H1 (cell line): ENCODE measurements at regions not wholly inside any gene's neighbourhood (a gene's known extent, or its start where the extent isn't known, plus 50 kb on each side); places are given as distances from the start of the nearest gene placed in this dataset.

Source experiments
- CTCF ChIP-seq, 3 experiments: IDR thresholded peaks; 1 replicate in 2 of 3; 2 replicates in 1 of 3; pipeline versions ENCODE4 v1.5.1 to v1.6.1; 2011; ENCODE audit warnings: low read length in 3 of 3, mild to moderate bottlenecking in 3 of 3, inconsistent platforms in 2 of 3, low read depth in 1 of 3, moderate library complexity in 1 of 3; ENCODE audit not compliant: insufficient read depth in 1 of 3; ENCODE audit errors: control extremely low read depth in 1 of 3
- EGR1 ChIP-seq: IDR thresholded peaks from 2 replicates; pipeline ENCODE4 v1.6.1; 2011; ENCODE audit warnings: low read depth, low read length, borderline replicate concordance
- JUN ChIP-seq: IDR thresholded peaks from 2 replicates; pipeline ENCODE4 v1.6.1; 2011; ENCODE audit warnings: low read depth, mild to moderate bottlenecking, improper control_type of control experiment, low read length
- TBP ChIP-seq: IDR thresholded peaks from 2 replicates; pipeline ENCODE4 v1.6.1; 2011; ENCODE audit warnings: low read depth, low read length, improper control_type of control experiment
- TCF12 ChIP-seq: IDR thresholded peaks from 2 replicates; pipeline ENCODE4 v1.6.1; 2011; ENCODE audit warnings: low read depth, mild to moderate bottlenecking, low read length
- USF2 ChIP-seq: IDR thresholded peaks from 2 replicates; pipeline ENCODE4 v1.6.1; 2011; ENCODE audit warnings: low read length, improper control_type of control experiment

DNA sequence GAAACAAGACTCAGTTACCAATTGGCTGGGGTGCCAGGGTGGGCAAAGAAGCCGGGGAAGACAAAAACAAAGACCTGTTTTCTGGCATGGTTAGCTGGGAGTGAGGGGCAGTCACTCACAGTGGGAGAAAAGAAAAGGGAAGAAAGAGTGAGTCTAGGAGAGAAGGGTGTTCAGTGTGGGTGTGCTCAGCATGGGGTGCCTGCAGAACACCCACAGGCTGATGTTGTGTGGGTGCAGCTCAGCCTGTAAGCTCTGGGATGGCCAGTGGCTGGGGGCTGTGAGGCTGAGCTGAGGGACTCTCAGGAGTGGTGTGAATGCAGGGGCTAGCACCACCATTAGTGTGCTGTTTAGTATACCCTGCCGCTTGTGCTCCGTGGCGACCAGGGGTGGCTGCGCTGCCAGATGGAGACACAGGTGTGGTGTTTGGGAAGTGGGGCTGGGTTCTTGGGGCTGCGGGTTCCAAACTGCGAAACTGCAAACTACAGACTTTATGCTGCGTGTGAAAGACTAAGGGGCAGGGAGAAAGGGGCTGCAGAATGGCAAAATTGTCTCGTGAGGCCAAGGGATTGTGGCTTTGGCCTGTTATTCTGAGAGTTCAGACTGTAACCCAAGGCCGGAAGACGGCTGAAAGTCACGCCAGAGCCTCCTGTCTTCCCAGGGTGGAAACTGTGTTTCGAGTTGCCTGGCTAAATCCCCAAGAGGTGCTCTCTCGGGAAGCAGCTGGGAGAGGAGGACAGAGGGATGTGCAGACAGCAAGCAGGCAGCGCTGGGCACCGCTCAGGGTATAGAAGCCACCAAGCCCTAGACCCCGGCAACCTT, 156.3 kb downstream of the TTC32 start (continued):
- TF ChIP-seq CTCF (IDR thresholded peaks at IDR 0.05; ENCODE audit: control extremely low read depth in 1 of 3, insufficient read depth in 1 of 3, low read depth in 1 of 3, low read length in 3 of 3) (no peak), EGR1 (no peak), TBP (no peak), TCF12 (no peak), USF2 (no peak), JUN (no peak)
